ENCODE measurements at regions not wholly inside any gene's neighbourhood (a gene's known extent, or its start where the extent isn't known, plus 50 kb on each side); places are given as distances from the start of the nearest gene placed in this dataset.

- H3K27ac ChIP-seq: no peak overlapping the region
- no peaks in the 10 kb centered on the region for H3K27me3 ChIP-seq
- H3K4me1 ChIP-seq: 0 out of 20 replicates have a peak, but pooled peaks cover 0 to 4% (median 0%) of the 10 kb centered on the region in 10 experiments
- H4K20me1 ChIP-seq: no peaks in the 10 kb centered on the region
- H3K9me3 ChIP-seq (replicated peaks in 1 of 11): no peaks in the 10 kb centered on the region
- no peak overlapping the region for H3K4me2 ChIP-seq
- H3K36me3 ChIP-seq: no peaks in the 10 kb centered on the region
- TF ChIP-seq Cebpa-rat (IDR thresholded peaks at IDR 0.05): no peak
- no peak overlapping the region for H3K9ac ChIP-seq
- no peak overlapping the region for H3K4me3 ChIP-seq
Measured at GRCh38 chr14:84003346-84003745, 1526.6 kb upstream of the FLRT2 start.

GRCh38 chr14:84006643-84007155 is 1523.2 kb upstream of the FLRT2 start:
- no peaks in the 10 kb centered on the region for H3K9me3 ChIP-seq (replicated peaks in 1 of 11)
- no peak overlapping the region for H3K4me3 ChIP-seq
- no peaks in the 10 kb centered on the region for H3K36me3 ChIP-seq
- 0 out of 20 replicates have a peak, but pooled peaks cover 0 to 4% (median 0%) of the 10 kb centered on the region in 10 experiments for H3K4me1 ChIP-seq
- TF ChIP-seq Cebpa-rat (IDR thresholded peaks at IDR 0.05): no peak
- no peaks in the 10 kb centered on the region for H3K27me3 ChIP-seq
- H3K9ac ChIP-seq: no peak overlapping the region
- H4K20me1 ChIP-seq: no peaks in the 10 kb centered on the region
- H3K4me2 ChIP-seq: no peak overlapping the region
- no peak overlapping the region for H3K27ac ChIP-seq

- Histone ChIP-seq H4K20me1 (no peaks in the 10 kb centered on the region), H3K4me1 (no peaks in the 10 kb centered on the region), H3K27me3 (no peaks in the 10 kb centered on the region), H3K4me2 (no peak overlapping the region), H3K9me3 (replicated peaks in 1 of 11) (no peaks in the 10 kb centered on the region), H3K4me3 (no peak overlapping the region), H3K36me3 (no peaks in the 10 kb centered on the region), H3K27ac (no peak overlapping the region), H3K9ac (no peak overlapping the region)
- TF ChIP-seq Cebpa-rat (IDR thresholded peaks at IDR 0.05): no peak
Measured at GRCh38 chr14:84013424-84013823, 1516.5 kb upstream of the FLRT2 start.

- H3K9ac ChIP-seq: no peak overlapping the region
- peaks cover 0 to 3% (median 2%) of the 10 kb centered on the region in 10 experiments; a peak in 14 of 20 replicates for H3K4me1 ChIP-seq
- H3K27me3 ChIP-seq: no peaks in the 10 kb centered on the region
- no peak overlapping the region for H3K4me2 ChIP-seq
- TF ChIP-seq Cebpa-rat (IDR thresholded peaks at IDR 0.05): no peak
- H3K4me3 ChIP-seq: no peak overlapping the region
- no peaks in the 10 kb centered on the region for H4K20me1 ChIP-seq
- H3K27ac ChIP-seq: no peak overlapping the region
- no peaks in the 10 kb centered on the region for H3K36me3 ChIP-seq
- peaks cover 0 to 6% (median 4%) of the 10 kb centered on the region in 11 experiments; a peak in 4 of 22 replicates for H3K9me3 ChIP-seq (replicated peaks in 1 of 11)
Measured at GRCh38 chr14:84017495-84017894, 1512.4 kb upstream of the FLRT2 start.

- TF ChIP-seq Cebpa-rat (IDR thresholded peaks at IDR 0.05): no peak
- no peak overlapping the region for H3K27ac ChIP-seq
- H3K4me2 ChIP-seq: no peak overlapping the region
- H3K9me3 ChIP-seq (replicated peaks in 1 of 11): peaks cover 0 to 7% (median 5%) of the 10 kb centered on the region in 11 experiments; a peak in 4 of 22 replicates
- H3K4me3 ChIP-seq: no peak overlapping the region
- H3K27me3 ChIP-seq: no peaks in the 10 kb centered on the region
- H4K20me1 ChIP-seq: no peaks in the 10 kb centered on the region
- H3K36me3 ChIP-seq: no peaks in the 10 kb centered on the region
- peaks cover 0 to 12% (median 10%) of the 10 kb centered on the region in 10 experiments; a peak in 14 of 20 replicates for H3K4me1 ChIP-seq
- no peak overlapping the region for H3K9ac ChIP-seq
Measured at GRCh38 chr14:84021433-84021832, 1508.5 kb upstream of the FLRT2 start.

- H3K4me2 ChIP-seq: no peak overlapping the region
- no peak overlapping the region for H3K27ac ChIP-seq
- H3K4me1 ChIP-seq: peaks cover 8 to 17% (median 10%) of the 10 kb centered on the region in 10 experiments
- no peak for TF ChIP-seq Cebpa-rat (IDR thresholded peaks at IDR 0.05)
- no peak overlapping the region for H3K4me3 ChIP-seq
- H3K36me3 ChIP-seq: no peaks in the 10 kb centered on the region
- no peak overlapping the region for H3K9ac ChIP-seq
- peaks cover 0 to 7% (median 5%) of the 10 kb centered on the region in 11 experiments; a peak in 4 of 22 replicates for H3K9me3 ChIP-seq (replicated peaks in 1 of 11)
- H4K20me1 ChIP-seq: no peaks in the 10 kb centered on the region
- H3K27me3 ChIP-seq: no peaks in the 10 kb centered on the region
Measured at GRCh38 chr14:84024231-84024820, 1505.6 kb upstream of the FLRT2 start.

- TF ChIP-seq Cebpa-rat (IDR thresholded peaks at IDR 0.05): no peak
- H3K4me1 ChIP-seq: peaks cover 8 to 24% (median 16%) of the 10 kb centered on the region in 10 experiments
- H3K9ac ChIP-seq: no peak overlapping the region
Measured at GRCh38 chr14:84025106-84026012, 1504.6 kb upstream of the FLRT2 start.

GRCh38 chr14:84027351-84027750 is 1502.6 kb upstream of the FLRT2 start:
- no peak overlapping the region for H3K4me3 ChIP-seq
- H3K27ac ChIP-seq: no peak overlapping the region
- H3K36me3 ChIP-seq: no peaks in the 10 kb centered on the region
- no peak overlapping the region for H3K9ac ChIP-seq
- no peak for TF ChIP-seq Cebpa-rat (IDR thresholded peaks at IDR 0.05)
- H4K20me1 ChIP-seq: no peaks in the 10 kb centered on the region
- H3K4me2 ChIP-seq: no peak overlapping the region
- H3K9me3 ChIP-seq (replicated peaks in 1 of 11): 0 out of 22 replicates have a peak, but pooled peaks cover 0 to 7% (median 0%) of the 10 kb centered on the region in 11 experiments
- peaks cover 8 to 22% (median 16%) of the 10 kb centered on the region in 10 experiments for H3K4me1 ChIP-seq
- no peaks in the 10 kb centered on the region for H3K27me3 ChIP-seq

More at GRCh38 chr14:84025106-84026012, 1504.6 kb upstream of the FLRT2 start:
- H4K20me1 ChIP-seq: no peaks in the 10 kb centered on the region
- no peak overlapping the region for H3K4me3 ChIP-seq
- H3K36me3 ChIP-seq: no peaks in the 10 kb centered on the region
- H3K9me3 ChIP-seq (replicated peaks in 1 of 11): peaks cover 0 to 7% (median 5%) of the 10 kb centered on the region in 11 experiments; a peak in 4 of 22 replicates
- no peak overlapping the region for H3K27ac ChIP-seq
- H3K4me2 ChIP-seq: no peak overlapping the region
- no peaks in the 10 kb centered on the region for H3K27me3 ChIP-seq

- no peak for TF ChIP-seq Cebpa-rat (IDR thresholded peaks at IDR 0.05)
- no peaks in the 10 kb centered on the region for H4K20me1 ChIP-seq
- H3K9ac ChIP-seq: no peak overlapping the region
- no peak overlapping the region for H3K4me2 ChIP-seq
- no peak overlapping the region for H3K4me3 ChIP-seq
- no peaks in the 10 kb centered on the region for H3K36me3 ChIP-seq
- H3K27ac ChIP-seq: no peak overlapping the region
- H3K27me3 ChIP-seq: no peaks in the 10 kb centered on the region
- 0 out of 22 replicates have a peak, but pooled peaks cover 0 to 2% (median 0%) of the 10 kb centered on the region in 11 experiments for H3K9me3 ChIP-seq (replicated peaks in 1 of 11)
- H3K4me1 ChIP-seq: peaks cover under 1 to 17% (median 8%) of the 10 kb centered on the region in 10 experiments; a peak in 18 of 20 replicates
Measured at GRCh38 chr14:84028080-84028604, 1501.8 kb upstream of the FLRT2 start.

Data from BLaER1 treated with 17β-estradiol and CSF1 and Interleukin-3, amounts not matched to agents 10 nM and 100 nM (cell line).